ENCODE measurements at regions not wholly inside any gene's neighbourhood (a gene's known extent, or its start where the extent isn't known, plus 50 kb on each side); places are given as distances from the start of the nearest gene placed in this dataset.

DNA sequence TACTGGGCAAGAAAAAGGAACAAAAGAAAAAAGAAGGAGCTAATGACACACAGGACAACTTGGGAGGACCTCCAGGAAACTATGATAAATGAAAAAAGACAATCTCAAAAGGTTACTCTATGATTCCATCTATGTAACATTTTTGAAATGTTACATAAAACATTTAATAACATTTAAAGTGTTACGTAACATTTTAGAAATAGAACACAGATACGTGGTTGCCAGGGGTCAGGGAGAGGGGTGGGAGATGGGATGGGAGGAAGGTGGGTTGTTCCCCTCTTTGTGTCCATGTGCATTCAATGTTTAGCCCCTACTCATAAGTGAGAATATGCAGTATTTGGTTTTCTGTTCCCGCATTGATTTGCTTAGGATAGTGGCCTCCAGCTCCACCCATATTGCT lies 116.6 kb downstream of the C16orf95 start:
- TF ChIP-seq, protein P1, sequence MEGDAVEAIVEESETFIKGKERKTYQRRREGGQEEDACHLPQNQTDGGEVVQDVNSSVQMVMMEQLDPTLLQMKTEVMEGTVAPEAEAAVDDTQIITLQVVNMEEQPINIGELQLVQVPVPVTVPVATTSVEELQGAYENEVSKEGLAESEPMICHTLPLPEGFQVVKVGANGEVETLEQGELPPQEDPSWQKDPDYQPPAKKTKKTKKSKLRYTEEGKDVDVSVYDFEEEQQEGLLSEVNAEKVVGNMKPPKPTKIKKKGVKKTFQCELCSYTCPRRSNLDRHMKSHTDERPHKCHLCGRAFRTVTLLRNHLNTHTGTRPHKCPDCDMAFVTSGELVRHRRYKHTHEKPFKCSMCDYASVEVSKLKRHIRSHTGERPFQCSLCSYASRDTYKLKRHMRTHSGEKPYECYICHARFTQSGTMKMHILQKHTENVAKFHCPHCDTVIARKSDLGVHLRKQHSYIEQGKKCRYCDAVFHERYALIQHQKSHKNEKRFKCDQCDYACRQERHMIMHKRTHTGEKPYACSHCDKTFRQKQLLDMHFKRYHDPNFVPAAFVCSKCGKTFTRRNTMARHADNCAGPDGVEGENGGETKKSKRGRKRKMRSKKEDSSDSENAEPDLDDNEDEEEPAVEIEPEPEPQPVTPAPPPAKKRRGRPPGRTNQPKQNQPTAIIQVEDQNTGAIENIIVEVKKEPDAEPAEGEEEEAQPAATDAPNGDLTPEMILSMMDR (tag by site-specific recombination; IDR thresholded peaks at IDR 0.05) = no peak
- TF ChIP-seq, protein P2, sequence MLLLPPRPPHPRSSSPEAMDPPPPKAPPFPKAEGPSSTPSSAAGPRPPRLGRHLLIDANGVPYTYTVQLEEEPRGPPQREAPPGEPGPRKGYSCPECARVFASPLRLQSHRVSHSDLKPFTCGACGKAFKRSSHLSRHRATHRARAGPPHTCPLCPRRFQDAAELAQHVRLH (tag by site-specific recombination; IDR thresholded peaks at IDR 0.05) = no peak
- TF ChIP-seq ZNF707 (tag by site-specific recombination; IDR thresholded peaks at IDR 0.05) = no peak
- TF ChIP-seq, protein P3, sequence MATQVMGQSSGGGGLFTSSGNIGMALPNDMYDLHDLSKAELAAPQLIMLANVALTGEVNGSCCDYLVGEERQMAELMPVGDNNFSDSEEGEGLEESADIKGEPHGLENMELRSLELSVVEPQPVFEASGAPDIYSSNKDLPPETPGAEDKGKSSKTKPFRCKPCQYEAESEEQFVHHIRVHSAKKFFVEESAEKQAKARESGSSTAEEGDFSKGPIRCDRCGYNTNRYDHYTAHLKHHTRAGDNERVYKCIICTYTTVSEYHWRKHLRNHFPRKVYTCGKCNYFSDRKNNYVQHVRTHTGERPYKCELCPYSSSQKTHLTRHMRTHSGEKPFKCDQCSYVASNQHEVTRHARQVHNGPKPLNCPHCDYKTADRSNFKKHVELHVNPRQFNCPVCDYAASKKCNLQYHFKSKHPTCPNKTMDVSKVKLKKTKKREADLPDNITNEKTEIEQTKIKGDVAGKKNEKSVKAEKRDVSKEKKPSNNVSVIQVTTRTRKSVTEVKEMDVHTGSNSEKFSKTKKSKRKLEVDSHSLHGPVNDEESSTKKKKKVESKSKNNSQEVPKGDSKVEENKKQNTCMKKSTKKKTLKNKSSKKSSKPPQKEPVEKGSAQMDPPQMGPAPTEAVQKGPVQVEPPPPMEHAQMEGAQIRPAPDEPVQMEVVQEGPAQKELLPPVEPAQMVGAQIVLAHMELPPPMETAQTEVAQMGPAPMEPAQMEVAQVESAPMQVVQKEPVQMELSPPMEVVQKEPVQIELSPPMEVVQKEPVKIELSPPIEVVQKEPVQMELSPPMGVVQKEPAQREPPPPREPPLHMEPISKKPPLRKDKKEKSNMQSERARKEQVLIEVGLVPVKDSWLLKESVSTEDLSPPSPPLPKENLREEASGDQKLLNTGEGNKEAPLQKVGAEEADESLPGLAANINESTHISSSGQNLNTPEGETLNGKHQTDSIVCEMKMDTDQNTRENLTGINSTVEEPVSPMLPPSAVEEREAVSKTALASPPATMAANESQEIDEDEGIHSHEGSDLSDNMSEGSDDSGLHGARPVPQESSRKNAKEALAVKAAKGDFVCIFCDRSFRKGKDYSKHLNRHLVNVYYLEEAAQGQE (tag by site-specific recombination; IDR thresholded peaks at IDR 0.05) = no peak
- no peak for TF ChIP-seq ZNF324 (tag by site-specific recombination; IDR thresholded peaks at IDR 0.05)
- no peak for TF ChIP-seq ZSCAN30 (tag by site-specific recombination; IDR thresholded peaks at IDR 0.05)
- no peak for TF ChIP-seq SETDB1 (IDR thresholded peaks at IDR 0.05; ENCODE audit: insufficient read length, low read length)
- no peak for TF ChIP-seq YY1 (tag by site-specific recombination; IDR thresholded peaks at IDR 0.05)
- TF ChIP-seq, protein P4, sequence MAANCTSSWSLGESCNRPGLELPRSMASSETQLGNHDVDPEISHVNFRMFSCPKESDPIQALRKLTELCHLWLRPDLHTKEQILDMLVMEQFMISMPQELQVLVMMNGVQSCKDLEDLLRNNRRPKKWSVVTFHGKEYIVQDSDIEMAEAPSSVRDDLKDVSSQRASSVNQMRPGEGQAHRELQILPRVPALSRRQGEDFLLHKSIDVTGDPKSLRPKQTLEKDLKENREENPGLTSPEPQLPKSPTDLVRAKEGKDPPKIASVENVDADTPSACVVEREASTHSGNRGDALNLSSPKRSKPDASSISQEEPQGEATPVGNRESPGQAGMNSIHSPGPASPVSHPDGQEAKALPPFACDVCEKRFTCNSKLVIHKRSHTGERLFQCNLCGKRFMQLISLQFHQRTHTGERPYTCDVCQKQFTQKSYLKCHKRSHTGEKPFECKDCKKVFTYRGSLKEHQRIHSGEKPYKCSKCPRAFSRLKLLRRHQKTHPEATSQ (tag by site-specific recombination; IDR thresholded peaks at IDR 0.05) = no peak
- TF ChIP-seq ZEB2 (tag by site-specific recombination; IDR thresholded peaks at IDR 0.05) = no peak
